Kasumi-1 (cell line): ENCODE measurements at regions not wholly inside any gene's neighbourhood (a gene's known extent, or its start where the extent isn't known, plus 50 kb on each side); places are given as distances from the start of the nearest gene placed in this dataset.
"Not testable (repeated sequence)": the region's sequence is repeated elsewhere in the genome, so short reads cannot be mapped to it uniquely, and the experiment has no call there.

Source experiments
- DNase-seq, 2 experiments: peaks; one replicate each; lab custom pipeline; 2025; lab: John Stamatoyannopoulos, UW

DNA sequence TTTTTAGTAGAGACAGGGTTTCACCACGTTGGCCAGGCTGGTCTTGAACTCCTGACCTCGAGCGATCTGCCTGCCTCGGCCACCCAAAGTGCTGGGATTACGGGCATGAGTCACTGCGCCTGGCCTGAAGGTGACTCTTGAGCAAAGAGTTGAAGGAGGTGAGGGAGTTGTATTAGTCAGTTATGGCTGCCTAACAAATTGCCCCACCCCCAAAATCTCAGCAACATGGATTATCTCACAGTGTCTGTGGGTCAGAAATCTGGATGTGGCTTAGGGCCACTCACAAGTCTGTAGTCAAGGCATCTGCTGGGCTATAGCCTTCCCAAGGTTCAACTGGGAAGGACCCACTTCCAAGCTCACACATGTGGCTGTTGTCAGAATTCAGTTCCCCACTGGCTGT, 52.8 kb upstream of the ADGRE5 start:
- DNase-seq, result no peak

DNA sequence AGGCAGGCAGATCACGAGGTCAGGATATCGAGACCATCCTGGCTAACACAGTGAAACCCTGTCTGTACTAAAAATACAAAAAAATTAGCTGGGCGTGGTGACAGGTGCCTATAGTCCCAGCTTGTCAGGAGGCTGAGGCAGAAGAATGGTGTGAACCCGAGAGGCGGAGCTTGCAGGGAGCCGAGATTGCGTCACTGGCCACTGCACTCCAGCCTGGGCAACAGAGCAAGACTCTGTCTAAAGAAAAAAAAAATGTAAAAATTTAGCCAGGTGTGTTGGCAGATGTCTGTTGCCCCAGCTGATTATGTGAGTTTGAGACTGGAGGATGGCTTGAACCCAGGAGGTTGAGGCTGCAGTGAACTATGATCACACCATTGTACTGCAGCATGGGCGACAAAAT, 54.2 kb upstream of the ADGRE5 start:
- DNase-seq, result not testable (repeated sequence)

DNA sequence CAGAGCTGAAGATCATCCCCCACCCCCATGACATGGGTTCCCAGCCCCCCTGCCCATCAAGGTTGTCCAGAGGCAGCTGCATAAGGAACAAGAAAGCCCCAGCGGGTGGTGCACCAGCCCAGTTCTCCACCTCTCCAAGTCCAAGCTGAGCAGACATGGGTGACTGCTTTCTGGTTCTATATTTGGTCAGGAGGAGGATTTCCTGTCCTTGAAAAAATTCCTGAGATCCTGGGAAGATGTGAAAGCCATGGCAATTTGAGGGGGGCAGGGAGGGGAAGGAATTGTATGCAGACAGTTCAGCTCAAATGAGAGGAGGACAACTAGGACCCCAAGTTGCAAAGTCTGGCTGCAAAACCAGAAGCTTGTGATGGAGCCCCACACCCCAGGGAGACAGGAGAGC, 55.4 kb upstream of the ADGRE5 start:
- DNase-seq, result no peak

DNA sequence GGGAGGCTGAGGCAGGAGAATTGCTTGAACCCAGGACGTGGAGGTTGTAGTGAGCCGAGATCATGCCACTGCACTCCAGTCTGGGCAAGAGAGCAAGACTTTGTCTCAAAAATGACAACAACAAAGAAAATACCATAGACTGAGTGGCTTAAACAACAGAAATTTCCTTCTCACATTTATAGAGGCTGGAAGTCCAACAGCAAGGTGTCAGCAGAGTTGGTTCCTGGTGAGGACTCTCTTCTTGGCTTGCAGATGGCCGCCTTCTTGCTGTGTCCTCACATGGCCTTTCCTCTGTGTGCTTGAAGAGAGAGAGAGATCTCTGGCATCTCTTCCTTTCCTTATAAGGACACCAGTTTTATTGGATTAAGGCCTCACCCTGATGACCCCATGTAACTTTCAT, 56.1 kb upstream of the ADGRE5 start:
- DNase-seq, result no peak

DNA sequence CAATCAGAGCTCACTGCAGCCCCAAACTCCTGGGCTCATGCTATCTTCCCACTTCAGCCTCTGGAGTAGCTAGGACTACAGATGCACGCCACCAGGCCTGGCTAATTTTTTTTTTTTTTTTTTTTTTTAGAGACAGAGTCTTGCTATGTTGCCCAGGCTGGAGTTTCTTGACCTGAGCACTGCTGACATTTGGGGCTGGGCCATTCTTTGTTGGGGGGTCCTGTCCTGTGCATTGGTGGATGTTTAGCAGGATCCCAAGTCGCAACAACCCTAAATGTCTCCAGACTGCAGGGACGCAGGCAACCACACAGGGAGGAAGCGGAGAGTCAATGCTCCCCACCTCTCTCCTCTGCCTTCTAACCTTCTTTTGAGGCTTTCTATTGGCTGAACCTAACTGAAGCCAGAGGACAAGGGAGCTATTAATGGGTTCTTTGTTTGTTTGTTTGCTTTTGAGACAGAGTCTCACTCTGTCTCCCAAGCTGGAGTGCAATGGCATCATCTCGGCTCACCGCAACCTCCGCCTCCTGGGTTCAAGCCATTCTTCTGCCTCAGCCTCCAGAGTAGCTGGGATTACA, 58.3 kb upstream of the ADGRE5 start:
- DNase-seq, result no peak

DNA sequence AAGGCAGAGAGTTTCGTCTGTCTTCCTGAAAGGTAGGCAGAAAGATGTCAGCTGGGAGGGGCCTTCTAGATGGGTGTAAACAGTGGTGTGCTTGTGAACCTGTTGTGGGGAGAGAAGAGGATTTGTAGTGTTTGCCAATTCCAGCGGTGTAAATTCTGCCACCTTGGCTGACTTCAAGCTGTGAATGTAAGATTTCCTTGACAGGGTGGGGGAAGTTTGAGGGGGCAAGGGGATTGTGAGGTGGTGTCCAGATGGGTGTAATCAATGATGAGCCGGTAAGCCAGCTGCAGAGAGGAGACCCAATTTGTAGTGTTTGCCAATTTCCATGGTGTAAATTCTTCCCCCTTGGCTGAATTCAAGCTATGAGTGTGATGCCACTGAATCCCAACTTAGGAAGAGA, 61.0 kb upstream of the ADGRE5 start:
- DNase-seq, result no peak

DNA sequence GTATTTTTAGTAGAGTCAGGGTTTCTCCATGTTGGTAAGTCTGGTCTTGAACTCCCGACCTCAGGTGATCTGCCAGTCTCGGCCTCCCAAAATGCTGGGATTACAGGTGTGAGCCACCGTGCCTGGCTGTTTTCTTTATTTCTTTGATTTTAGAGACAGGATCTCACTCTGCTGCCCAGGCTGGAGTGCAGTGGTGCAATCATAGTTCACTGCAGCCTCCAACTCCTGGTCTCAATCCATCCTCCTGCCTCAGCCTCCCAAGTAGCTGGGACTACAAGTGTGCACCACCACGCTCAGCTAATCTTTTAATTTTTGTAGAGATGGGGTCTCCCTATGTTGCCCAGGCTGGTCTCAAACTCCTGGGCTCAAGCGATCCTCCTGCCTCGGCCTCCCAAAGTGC, 61.5 kb upstream of the ADGRE5 start:
- not testable (repeated sequence) for DNase-seq

DNA sequence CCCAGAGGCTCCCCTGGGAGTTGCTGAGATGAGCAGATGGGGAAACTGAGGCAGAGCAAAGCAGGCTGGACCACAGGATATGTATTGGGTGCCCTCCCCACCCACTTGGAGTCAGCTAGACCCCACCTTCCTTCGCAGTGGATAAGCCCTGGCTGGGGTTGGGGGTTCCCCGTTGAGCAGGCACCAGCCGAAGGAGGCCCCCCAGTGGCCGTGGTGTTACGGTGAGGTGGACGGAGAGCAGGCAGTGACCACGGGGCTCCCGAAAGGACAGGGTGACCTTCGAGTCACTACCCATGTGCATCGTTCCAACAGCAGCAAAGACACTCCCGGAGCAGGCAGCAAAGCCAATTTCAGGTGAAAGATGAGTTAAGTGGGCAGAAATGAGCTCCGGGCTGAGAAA, 62.4 kb upstream of the ADGRE5 start:
- no peak for DNase-seq

DNA sequence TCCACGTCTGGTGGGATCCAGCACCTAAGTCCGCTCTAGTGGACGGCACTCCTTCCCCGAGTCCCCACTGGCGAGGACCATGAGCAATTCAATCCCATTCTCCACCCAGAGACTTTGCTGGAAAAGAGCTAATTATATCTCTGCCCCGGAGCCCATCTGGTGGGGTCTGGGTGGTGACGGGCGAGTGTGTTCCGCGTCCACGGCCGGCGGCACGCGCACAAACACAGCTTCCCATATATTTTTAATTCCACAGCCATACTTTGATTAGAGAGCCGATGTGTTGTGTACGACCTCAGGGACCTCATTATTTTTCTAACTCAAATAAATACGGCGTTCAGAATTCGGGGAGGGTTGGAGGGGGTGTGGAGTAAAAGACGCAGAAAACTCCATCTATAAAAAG, 64.1 kb upstream of the ADGRE5 start:
- no peak for DNase-seq

DNA sequence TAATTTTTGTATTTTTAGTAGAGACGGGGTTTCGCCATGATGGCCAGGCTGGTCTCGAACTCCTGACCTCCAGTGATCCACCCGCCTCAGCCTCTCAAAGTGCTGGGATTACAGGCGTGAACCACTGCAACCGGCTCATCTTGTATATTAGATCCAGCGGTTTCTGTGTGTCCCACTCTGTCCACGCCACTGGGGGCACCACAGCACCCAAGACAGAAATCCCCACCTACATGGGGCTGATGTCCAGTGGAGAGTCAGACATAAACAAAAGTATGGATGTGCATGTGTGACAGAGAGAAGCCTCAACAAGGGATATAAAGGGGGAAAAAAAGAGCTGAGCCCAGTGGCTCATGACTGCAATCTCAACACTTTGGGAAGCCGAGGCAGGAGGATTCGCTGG, 65.8 kb upstream of the ADGRE5 start:
- DNase-seq, result no peak

DNA sequence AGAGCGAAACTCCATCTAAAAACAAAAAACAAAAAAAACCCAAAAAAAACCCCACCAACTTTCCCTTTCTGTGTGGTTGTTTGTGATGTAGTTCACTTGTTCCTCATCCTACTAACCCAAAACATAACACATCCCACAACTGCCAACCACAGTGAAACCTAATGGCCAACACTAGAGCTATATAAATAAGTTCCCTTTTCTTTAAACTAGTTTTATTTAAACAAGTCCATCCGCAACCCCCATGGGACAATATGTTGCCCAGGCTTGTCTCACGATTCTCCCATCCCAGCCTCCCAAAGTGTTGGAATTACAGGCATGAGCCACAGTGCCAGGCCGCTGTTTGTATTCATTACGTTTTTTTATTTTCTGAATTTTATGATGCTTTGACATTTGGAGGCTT, 71.2 kb upstream of the ADGRE5 start:
- DNase-seq, result peak in 1 of 2 experiments; percentile 3

DNA sequence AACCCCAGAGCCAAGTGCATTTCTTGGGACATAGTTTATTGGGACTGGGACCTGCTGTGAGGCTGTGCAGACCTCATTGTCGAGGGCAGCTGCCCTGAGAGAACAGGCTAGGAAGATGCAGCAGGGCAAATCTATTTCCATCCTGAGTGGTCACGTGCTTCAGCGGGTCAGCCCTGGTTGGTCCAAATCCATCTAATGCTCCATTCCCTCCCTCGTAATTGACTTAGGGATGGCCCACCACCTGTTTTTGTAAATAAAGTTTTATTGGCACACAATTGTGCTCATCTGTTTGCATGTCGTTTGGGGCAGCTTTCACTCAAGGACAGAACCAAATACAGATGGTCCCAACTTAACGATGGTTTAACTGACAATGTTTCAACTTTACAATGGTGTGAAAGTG, 75.5 kb upstream of the ADGRE5 start:
- DNase-seq, result no peak

DNA sequence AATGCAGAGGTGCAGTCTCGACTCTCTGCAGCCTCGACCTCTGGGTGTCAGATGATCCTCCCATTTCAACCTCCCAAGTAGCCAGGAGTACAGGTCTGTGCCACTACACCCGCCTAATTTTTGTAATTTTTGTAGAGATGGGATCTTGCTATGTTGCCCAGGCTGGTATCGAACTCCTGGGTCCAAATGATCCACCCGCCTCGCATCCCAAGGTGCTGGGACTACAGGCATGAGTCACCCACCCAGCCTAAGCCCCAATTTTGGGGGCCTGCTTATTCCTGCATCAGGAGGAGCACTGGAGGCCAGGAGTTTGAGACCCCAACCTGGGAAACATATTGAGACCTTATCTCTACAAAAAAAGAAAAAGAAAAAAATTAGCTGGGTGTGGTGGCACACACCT, 80.1 kb upstream of the ADGRE5 start:
- no peak for DNase-seq

DNA sequence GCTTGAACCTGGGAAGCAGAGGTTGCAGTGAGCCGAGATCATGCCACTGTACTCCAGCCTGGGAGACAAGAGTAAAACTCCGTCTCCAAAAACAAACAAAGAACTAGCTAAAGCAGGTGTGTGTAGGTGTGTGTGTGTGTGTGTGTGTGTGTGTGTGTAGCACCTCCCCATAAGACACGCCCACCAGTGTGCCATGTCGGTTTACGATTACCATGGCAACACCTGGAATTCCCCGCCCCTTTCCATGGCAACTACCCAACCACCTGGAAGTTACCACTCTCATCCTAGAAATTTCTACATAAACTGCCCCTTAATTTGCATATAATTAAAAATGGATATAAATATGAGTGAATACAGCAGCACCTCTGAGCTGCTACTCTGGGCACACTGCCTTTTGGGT, 80.9 kb upstream of the ADGRE5 start:
- no peak for DNase-seq

DNA sequence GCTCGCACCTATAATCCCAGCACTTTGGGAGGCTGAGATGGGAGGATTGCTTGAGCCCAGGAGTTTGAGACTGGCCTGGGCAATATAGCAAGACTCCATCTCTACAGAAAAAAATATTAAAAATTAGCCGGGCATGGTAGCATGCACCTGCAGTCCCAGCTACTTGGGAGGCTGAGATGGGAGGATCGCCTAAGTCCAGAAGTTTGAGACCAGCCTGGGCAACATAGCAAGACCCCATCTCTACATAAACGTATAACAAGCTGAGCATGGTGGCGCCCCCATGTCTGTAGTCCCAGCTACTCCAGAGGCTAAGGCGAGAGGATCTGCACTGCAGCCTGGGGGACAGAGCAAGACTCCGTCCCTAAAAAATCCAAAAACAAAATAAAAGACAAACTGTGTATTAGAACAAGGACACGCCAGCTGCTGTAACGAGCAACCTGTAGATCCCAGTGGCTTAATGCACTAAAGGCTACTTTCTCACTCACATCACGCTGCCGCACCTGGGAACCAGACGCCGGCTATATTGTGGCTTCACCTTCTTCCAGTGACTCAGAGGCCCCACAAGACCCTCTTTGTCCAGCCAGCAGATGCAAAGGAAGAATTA, 81.9 kb upstream of the ADGRE5 start:
- DNase-seq, result not testable (repeated sequence)

DNA sequence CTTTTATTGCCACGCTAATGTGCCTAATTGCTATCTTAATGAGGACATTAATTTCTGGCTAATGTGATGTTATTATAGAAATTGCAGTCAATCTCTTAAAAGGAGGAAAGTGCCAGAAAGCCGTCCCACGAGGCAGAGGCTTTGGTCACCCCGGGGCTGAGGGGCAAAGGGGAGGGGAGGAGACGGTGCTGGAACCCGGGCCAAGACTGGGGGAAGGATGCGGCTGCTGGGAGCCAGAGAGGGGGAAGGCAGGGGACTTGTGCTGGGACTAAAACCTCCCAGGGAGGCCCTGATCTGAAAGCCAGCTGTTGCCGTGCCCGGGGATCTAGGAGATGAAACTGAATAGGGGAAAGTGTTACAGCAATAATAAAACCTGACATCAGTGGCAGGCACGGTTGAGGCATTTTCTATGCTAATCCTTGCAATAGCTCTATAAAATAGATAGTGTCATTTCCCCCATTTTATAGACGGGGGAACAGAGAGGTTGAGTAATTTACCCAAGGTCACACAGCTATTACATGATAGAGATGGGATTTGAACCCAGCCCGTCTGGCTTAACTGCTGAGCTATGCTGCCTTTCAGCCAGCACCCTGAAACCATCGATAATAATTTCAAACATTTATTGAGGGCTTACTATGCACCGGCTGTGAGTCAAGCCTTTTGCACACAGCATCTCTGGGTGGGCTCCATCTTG, 83.2 kb upstream of the ADGRE5 start:
- not testable (repeated sequence) for DNase-seq

DNA sequence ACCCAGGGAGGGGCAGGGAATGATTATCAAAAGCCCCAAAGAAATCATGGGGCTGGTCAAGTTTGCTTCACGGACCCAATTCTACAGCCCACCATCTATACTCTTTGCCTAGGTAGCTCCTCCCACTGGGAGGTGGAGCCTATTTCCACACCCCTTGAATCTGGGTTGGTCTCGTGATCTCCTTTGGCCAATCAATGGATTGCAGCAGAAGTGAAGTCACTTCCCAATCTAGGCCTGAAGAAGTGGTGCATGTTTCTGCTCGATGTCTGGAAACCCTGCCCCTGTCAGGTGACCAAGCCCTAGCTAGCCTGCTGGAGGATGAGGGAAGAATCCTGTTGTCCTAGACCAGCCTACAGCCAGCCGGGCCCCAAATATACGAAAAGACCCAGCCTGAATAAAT, 86.3 kb upstream of the ADGRE5 start:
- not testable (repeated sequence) for DNase-seq

DNA sequence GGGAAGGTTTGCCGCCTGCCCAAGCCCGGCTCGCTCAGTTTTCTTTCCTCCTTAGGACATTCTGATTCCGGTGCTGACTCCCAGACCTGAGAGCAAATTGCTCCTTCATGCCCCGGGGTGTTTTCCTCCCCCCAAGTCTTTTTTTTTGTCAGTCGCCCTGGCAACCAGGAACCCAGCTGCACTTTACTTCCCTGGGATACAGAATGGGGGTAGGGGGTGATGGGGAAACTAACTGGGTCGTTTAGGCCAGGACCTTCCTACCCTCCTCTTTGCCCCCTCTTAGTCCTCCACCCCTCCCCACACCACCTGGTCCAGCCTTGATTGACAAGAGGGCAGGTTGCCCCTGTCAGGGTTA, 87.5 kb upstream of the ADGRE5 start:
- not testable (repeated sequence) for DNase-seq

DNA sequence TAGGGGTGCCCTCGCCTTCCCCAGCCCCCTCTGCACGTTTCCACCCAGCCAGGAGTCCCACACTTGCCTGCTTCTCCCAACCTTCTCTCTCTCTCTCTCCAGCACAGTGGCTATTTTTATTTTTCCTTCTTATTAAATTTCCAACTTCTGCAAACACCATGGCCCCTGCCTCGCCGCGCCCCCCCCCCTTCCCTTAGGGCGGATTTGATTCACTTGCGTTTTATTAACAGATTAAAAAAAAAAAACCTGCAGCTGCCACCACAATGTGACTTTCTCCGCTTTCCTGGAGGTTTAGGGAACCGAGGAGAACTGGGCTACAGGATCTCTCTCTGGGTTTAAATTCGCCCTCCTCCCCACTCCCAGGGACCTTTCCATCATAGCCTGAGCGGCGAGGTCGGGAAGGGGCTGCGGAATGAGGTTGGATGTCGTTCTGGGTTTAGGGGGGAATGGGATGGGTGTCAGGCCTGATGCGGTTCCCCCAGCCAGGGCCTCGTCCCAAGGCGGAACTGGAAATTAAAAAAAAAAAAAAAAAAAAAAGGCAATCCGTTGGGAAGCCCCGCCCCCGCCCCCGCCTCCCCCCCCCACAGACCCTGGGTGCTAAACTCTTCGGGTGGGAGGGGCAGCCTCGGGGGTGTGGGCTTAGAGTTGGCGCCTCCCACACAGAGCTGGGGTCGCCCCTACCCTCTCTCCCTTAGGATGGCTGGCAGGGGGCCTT, 87.3 kb upstream of the ADGRL1 start:
- not testable (repeated sequence) for DNase-seq

DNA sequence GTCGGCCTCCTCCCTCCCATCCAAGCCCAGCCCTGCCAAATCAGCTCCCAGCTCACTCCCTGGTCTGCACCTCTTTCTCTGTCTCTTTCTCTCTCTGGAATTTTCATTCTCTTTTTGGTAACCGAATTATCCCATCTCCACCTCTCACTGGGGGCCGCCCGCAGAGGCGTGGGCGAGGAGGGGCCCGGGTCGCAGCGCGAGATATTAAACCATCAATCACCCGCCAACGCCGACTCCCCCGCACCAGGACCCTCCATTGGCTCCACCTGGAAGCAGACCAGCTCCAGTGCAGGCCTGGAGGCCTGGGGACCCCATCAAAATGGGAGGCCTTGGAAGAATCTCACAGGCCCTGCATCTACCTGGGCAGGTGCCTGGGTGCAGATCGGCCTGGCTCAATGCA, 83.8 kb upstream of the ADGRL1 start:
- DNase-seq, result not testable (repeated sequence)

DNA sequence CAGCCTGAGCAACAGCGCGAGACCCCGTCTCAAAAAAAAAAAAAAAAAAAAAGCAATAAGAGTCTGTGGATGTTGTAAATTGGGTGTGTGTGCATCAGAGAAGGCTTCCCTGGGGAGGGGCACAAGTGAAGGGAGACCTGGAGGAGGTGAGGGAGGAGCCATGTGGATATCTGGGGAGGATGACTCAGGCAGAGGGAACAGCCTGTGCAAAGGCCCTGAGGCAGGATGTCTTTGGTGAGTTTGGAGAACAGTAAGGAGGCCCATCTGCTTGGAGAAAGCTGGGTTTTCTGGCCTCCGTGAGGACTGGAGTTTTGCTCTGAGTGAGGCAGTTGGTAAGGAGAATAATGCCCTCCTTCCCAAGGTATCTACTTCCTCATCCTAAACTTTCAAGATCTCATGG, 81.9 kb upstream of the ADGRL1 start:
- DNase-seq, result not testable (repeated sequence)

DNA sequence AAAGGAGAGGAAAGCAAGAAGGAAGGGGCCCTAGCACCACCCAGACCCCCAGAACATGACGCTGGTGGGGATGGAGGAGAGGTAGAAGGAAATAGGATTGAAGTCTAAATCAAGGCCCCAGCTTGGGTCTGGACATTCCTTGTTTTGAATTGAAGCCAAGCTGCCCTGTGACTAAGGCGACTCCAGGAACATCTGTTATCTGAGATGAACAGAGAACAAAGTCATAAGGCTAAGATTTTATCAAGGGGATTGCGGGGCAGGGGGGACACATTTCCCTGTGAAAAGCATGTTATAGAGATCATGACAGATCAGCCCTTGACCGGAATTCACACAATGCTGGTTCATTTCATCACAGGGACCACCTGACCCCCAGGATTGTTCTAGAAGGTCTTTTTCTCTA, 80.6 kb upstream of the ADGRL1 start:
- DNase-seq, result not testable (repeated sequence)

DNA sequence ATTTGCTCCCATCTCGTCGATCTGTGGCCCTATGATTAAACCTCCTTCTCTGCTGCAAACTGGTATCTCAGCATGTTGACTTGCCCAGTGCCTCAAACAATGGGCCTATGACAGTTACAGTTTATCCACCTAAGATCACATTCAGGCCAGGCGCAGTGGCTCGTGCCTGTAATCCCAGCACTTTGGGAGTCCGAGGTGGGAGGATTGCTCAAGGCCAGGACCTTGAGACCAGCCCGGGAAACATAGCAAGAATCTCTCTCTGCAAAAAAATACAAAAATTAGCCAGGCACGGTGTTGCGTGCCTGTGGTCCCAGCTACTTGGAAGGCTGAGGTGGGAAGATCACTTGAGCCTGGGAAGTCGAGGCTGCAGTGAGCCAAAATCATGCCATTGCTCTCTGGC, 79.8 kb upstream of the ADGRL1 start:
- not testable (repeated sequence) for DNase-seq
